RPMI8226 (cell line): ENCODE measurements at regions not wholly inside any gene's neighbourhood (a gene's known extent, or its start where the extent isn't known, plus 50 kb on each side); places are given as distances from the start of the nearest gene placed in this dataset.
"Not testable (repeated sequence)": the region's sequence is repeated elsewhere in the genome, so short reads cannot be mapped to it uniquely, and the experiment has no call there.

Source experiments
- DNase-seq: peaks from one replicate; pipeline ENCODE4 v3.0.0-alpha.2; 2015

GRCh38 chr20:29763821-29764511 is 1493.5 kb upstream of the DEFB115 start:
- DNase-seq: no peak

DNA sequence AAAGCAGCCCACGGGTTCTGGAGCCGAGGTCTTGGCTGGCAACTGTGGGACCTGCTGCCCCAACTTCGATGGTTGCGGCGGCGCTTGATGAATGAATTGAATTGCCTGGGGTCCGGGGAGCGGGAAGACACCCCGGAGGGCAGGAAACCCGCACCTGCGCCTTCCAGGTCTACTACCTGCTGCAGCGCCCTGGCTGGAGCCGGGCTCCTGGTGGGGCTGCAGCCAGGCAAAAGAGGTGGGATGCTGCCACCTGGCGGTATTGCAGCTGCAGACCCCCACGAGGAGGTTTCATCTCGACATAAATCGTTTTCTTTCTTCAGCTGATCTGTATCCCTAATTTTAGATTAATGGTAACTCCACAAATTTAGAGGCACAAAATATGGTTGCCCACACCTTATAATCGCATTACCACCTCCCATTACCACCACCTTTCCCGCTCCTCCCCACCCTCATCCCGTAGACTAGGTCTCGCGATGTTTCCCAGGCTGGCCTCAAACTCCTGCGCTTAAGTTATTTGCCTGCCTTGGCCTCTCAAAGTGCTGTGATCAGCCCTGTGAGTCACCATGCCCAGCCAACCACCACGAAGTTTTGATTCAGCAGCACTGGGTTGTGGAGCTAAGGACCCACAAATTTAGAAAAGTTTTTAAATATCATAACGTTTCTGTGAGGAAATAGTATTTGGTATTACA is 1492.4 kb upstream of the DEFB115 start:
- peak; percentile 71 for DNase-seq

DNA sequence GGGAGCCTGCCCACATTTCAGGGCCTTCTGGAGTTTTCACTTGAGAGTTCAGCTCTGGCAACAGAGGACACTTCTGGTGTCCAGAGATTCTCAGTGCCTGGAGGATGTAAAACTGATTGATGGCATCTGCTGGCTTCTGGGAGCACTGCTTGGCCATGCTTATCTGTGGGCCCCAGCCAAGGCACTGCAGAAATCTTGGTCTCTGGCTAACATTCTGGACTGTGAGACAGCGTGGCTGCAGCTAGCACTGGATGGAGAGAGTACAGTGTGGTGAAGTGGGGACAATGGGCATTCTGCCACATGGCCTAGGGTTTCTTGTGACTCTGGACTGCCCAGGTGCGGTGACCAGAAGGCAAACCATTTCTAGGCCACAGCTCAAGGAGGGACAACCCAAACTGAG is 1479.4 kb upstream of the DEFB115 start:
- DNase-seq: not testable (repeated sequence)

- not testable (repeated sequence) for DNase-seq
Observed at GRCh38 chr20:29781217-29781616, 1476.2 kb upstream of the DEFB115 start.

GRCh38 chr20:29781891-29782290 is 1475.6 kb upstream of the DEFB115 start:
- not testable (repeated sequence) for DNase-seq

GRCh38 chr20:29787456-29787855 is 1470.0 kb upstream of the DEFB115 start:
- not testable (repeated sequence) for DNase-seq

GRCh38 chr20:29790510-29790909 is 1467.0 kb upstream of the DEFB115 start:
- no peak for DNase-seq

GRCh38 chr20:29831508-29831907 is 1426.0 kb upstream of the DEFB115 start:
- not testable (repeated sequence) for DNase-seq

DNA sequence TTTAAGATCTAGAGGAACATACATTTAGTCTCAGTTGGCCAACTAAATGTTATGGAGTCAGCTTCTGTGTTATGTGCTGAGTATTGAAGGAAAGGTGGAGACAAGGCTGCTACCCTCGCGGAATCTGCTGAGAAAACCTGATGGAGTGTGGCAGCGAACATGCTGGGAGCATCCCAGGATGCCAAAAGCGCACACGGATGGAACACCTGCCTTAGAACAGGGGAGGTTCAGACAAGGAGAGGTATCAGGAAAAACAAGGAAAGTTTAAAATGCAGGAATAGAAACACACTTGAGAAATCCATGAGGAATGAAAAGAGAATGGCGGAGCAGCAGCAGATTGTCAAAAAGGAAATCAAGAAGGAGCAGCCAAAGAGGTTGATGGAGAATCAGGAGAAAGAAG is 1389.5 kb upstream of the DEFB115 start:
- DNase-seq: not testable (repeated sequence)

DNA sequence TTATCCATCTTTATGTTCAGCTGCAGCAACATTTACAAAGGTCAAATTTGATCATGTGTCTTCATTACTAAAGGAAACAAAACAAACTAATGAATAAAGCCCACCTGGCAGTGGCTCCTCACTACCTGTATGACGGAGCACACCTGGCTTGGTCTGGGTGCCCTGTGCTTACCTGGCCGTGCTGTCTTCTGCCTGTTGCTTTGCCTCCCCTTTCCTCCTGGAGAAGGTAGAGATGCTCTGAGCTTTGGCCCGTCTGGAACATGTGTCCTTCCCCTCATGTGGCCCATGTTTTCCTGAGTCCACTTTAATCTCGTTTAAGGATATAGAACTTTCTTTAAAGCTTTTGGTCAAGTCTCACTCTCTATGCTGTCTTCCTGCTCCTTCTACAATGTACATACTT is 1388.8 kb upstream of the DEFB115 start:
- DNase-seq: not testable (repeated sequence)

- DNase-seq: not testable (repeated sequence)
Observed at GRCh38 chr20:29871816-29872215, 1385.6 kb upstream of the DEFB115 start.

GRCh38 chr20:29873946-29874345 is 1383.5 kb upstream of the DEFB115 start:
- DNase-seq: peak; percentile 62

DNA sequence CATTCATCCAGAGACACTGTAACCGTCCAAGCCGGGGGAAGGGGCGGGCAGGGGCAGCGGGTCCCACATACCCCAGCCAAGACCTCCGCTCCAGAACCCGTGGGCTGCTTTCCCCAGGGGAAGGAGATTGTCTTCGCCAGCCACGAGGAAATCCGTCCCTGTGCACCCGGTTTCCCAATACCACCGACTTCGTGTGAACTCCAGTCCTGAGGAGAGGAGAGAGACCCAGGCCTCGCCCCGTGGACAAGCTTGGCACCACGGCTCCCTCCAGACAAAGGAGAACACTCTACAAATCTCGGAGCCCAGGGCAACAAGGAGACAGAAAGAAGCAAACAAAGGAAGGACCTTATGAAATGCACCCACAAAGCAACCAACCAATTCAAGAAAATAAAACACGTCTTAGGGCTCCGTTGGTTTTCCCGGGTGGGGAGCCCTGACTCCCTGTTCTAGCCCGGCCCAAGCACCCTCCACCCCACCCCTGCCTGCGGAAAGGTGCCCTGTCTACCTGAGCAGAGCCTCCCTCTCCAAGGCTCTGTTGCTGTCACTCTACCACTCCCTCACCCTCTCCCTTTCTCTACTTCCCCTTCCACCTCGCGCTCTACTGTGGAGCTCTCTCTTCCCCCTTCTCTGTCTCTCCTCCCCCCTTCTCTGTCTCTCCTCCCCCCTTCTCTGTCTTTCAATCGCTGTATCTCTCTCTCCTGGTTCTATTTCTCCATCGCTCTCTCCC is 1382.8 kb upstream of the DEFB115 start:
- peak; percentile 15 for DNase-seq

DNA sequence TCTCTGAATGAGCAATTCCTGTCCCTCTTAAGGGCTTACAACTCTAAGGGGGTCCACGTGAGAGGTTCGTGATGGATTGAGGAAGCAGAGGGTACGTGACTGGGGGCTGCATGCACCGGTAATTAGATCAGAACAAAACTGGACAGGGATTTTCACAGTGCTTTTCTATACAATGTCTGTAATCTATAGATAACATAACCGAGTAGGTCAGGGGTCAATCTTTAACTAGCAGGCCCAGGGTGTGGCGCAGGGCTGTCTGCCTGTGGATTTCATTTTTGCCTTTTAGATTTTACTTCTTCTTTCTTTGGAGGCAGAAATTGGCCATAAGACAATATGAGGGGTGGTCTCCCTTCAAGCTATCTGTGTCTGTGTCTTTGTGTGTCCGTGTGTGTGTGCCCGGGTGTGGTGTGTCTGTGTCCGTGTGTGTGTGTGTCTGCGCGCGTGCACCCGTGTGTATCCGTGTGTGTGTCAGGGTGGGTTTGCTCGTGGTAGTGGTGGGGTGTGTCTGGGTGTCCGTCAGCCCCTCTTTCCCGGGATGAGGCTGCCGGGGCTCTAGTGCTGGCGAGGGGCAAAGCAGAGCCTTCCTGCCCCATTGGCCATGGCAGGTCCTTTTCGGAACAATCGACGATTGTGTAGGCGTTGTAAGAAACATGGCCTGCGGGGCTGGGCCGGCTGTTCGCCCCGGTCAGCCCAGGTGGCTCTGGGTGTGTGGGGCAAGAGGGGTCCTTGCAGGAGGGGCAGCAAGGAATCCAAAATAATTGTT is 1382.0 kb upstream of the DEFB115 start:
- DNase-seq: not testable (repeated sequence)

DNA sequence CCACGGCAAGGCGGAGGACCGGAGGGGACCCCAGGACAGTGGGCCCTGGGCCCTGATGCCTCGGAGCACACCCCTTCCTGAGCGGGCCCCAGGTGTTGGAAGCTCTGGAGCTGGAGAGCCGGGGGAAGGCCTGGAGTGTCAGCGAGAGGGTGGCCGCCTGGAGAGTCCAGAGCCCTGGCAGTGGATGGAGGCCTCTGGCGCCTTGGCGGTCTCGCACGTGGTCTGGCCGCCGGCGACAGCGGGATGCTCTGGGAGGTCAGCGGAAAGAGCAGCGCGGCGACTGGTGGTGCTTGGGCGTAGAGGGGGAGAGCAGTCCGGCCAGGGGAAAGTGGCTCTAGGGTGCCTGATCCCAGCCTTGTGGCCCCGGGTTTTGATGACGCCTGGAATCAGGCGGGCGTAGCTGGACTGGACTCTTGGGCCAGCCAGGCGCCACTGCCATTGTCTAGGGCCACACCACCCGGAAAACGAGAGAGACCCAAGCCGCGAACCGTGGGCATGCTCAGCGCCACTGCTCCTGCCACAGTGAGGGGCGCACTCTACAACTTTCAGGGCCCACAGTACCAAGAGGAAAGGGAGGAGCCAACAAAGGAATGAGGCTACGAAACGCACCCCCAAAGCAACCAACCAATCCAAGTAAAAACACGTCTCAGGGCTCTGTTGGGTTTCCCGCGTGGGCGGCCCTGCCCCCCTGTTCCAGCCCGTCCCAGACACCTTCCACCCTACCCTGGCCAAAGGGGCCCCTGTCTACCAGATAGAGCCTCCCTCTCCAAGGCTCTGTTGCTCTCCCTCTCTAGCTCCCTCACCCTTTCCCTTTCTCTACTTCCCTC is 1381.2 kb upstream of the DEFB115 start:
- not testable (repeated sequence) for DNase-seq

- DNase-seq: no peak
Observed at GRCh38 chr20:29876911-29877285, 1380.6 kb upstream of the DEFB115 start.

- DNase-seq: not testable (repeated sequence)
Observed at GRCh38 chr20:29877411-29878280, 1379.8 kb upstream of the DEFB115 start.

DNA sequence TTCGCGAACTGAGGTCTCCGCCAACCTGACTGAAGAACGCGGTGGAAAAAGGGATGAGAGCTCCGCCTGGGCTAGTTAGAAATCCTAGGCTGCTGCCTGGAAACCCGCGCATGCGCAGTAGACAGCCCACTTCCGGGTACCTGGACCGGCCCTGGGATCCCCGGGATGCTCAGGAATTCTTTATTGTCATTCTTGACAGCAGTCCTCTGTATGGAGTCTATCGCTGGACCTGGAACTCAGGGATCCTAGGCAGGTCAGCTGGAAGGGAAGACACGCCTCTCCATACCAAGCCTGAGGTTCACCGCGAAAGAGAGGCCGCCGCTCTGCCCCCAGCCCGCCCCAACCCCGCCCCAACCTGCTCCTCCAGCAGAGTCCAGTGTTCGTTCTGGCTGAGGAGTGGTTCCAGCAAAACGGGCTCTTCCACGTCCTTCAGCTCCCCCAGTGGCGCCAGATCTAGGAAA is 1379.2 kb upstream of the DEFB115 start:
- DNase-seq: peak; percentile 76

- peak; percentile 12 for DNase-seq
Observed at GRCh38 chr20:29878777-29879442, 1378.6 kb upstream of the DEFB115 start.

GRCh38 chr20:29881107-29881506 is 1376.4 kb upstream of the DEFB115 start:
- not testable (repeated sequence) for DNase-seq
